Suprapubic skin (tissue), 4 donors: ENCODE measurements at regions not wholly inside any gene's neighbourhood (a gene's known extent, or its start where the extent isn't known, plus 50 kb on each side); places are given as distances from the start of the nearest gene placed in this dataset.

Experiments used
- EP300 ChIP-seq: sonication (generic); formaldehyde crosslinking; IDR thresholded peaks from one replicate; pipeline ENCODE4 v1.6.1; 2017; ENCODE audit warnings: antibody characterized with exemption
- POLR2AphosphoS5 ChIP-seq, 3 donors: sonication (generic); formaldehyde crosslinking; IDR thresholded peaks; one replicate each; pipeline ENCODE4 v1.6.1; 2017; ENCODE audit warnings: antibody characterized with exemption in 3 of 3

- no peak for TF ChIP-seq POLR2AphosphoS5 (IDR thresholded peaks at IDR 0.05)
- TF ChIP-seq EP300, result no peak
Observed at GRCh38 chr7:17126413-17127268, 171.8 kb upstream of the AHR start.
